GM18505 (cell line): ENCODE measurements at regions not wholly inside any gene's neighbourhood (a gene's known extent, or its start where the extent isn't known, plus 50 kb on each side); places are given as distances from the start of the nearest gene placed in this dataset.

Experiments
- ATAC-seq: cut with Tn5 transposase; IDR thresholded peaks from one replicate; pipeline ENCODE4 v1.9.1; 2021; ENCODE audit not compliant: unreplicated experiment
- POLR2A ChIP-seq: IDR thresholded peaks from 4 replicates; pipeline ENCODE4 v1.6.1; 2011; ENCODE audit warnings: borderline replicate concordance; ENCODE audit not compliant: insufficient read depth, insufficient read length; ENCODE audit errors: extremely low read depth

GRCh38 chr3:144185276-144185675 is 213.7 kb downstream of the DIPK2A start:
- no peak for TF ChIP-seq POLR2A
- no peak for ATAC-seq

GRCh38 chr3:144187531-144188210 is 216.0 kb downstream of the DIPK2A start:
- no peak for ATAC-seq
- no peak for TF ChIP-seq POLR2A

- ATAC-seq: no peak
- no peak for TF ChIP-seq POLR2A
Observed at GRCh38 chr3:144189044-144189443, 217.4 kb downstream of the DIPK2A start.

GRCh38 chr3:144197116-144197515 is 225.5 kb downstream of the DIPK2A start:
- ATAC-seq: no peak

GRCh38 chr3:144197582-144197981 is 226.0 kb downstream of the DIPK2A start:
- TF ChIP-seq POLR2A: no peak
- ATAC-seq: no peak

More at GRCh38 chr3:144197116-144197515, 225.5 kb downstream of the DIPK2A start:
- no peak for TF ChIP-seq POLR2A

- no peak for TF ChIP-seq POLR2A
- no peak for ATAC-seq
Observed at GRCh38 chr3:144200004-144200403, 228.4 kb downstream of the DIPK2A start.

- no peak for ATAC-seq
- TF ChIP-seq POLR2A: no peak
Observed at GRCh38 chr3:144200466-144200865, 228.8 kb downstream of the DIPK2A start.

- no peak for ATAC-seq
- no peak for TF ChIP-seq POLR2A
Observed at GRCh38 chr3:144221761-144222160, 250.1 kb downstream of the DIPK2A start.

GRCh38 chr3:144229330-144229729 is 257.7 kb downstream of the DIPK2A start:
- TF ChIP-seq POLR2A: no peak
- no peak for ATAC-seq

GRCh38 chr3:144229953-144230352 is 258.3 kb downstream of the DIPK2A start:
- no peak for TF ChIP-seq POLR2A
- ATAC-seq: no peak

GRCh38 chr3:144235489-144235888 is 263.9 kb downstream of the DIPK2A start:
- no peak for ATAC-seq
- TF ChIP-seq POLR2A: no peak

GRCh38 chr3:144237351-144237750 is 265.7 kb downstream of the DIPK2A start:
- TF ChIP-seq POLR2A: no peak
- no peak for ATAC-seq

GRCh38 chr3:144241404-144241803 is 269.8 kb downstream of the DIPK2A start:
- ATAC-seq: no peak
- TF ChIP-seq POLR2A: no peak

GRCh38 chr3:144242747-144243146 is 271.1 kb downstream of the DIPK2A start:
- no peak for ATAC-seq
- no peak for TF ChIP-seq POLR2A

GRCh38 chr3:144244662-144245061 is 273.0 kb downstream of the DIPK2A start:
- no peak for TF ChIP-seq POLR2A
- no peak for ATAC-seq
